ENCODE measurements at regions not wholly inside any gene's neighbourhood (a gene's known extent, or its start where the extent isn't known, plus 50 kb on each side); places are given as distances from the start of the nearest gene placed in this dataset.

DNA sequence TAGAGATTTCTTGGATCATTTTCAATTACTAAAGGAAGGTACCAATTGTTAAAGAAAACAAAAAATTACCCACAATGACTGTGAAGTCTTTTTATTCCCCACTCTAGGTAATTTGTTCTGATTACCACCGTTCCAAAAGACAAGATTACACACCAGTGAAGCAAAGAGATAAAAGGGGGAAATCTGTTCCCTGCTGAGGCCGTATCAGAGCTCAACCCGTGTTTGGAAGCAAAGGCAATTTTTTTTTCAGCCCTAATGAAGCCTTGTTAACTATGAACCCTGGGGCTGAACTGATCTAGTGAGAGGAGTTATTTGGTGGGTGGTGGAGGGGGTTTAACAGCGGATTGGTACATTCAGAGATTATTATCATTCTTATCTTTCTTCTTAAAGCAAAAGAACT is 128.5 kb downstream of the ALDH8A1 start:
- Histone ChIP-seq H3K4me3 (ENCODE audit: low read depth in 1 of 2, low read length in 2 of 2) (no peak overlapping the region), H3K27me3 (ENCODE audit: low read depth, low read length) (no peaks in the 10 kb centered on the region), H3K27ac (ENCODE audit: low read length) (no peak overlapping the region), H3K36me3 (ENCODE audit: control insufficient read depth in 1 of 2, insufficient read depth in 2 of 2, low read length in 2 of 2) (no peaks in the 10 kb centered on the region), H3K9me3 (ENCODE audit: control insufficient read depth in 1 of 2, low read length in 2 of 2) (no peaks in the 10 kb centered on the region), H3K4me1 (ENCODE audit: control insufficient read depth in 1 of 2, insufficient read depth in 2 of 2, low read length in 2 of 2) (peaks cover 0 to 6% of the 10 kb centered on the region in 2 donors)

DNA sequence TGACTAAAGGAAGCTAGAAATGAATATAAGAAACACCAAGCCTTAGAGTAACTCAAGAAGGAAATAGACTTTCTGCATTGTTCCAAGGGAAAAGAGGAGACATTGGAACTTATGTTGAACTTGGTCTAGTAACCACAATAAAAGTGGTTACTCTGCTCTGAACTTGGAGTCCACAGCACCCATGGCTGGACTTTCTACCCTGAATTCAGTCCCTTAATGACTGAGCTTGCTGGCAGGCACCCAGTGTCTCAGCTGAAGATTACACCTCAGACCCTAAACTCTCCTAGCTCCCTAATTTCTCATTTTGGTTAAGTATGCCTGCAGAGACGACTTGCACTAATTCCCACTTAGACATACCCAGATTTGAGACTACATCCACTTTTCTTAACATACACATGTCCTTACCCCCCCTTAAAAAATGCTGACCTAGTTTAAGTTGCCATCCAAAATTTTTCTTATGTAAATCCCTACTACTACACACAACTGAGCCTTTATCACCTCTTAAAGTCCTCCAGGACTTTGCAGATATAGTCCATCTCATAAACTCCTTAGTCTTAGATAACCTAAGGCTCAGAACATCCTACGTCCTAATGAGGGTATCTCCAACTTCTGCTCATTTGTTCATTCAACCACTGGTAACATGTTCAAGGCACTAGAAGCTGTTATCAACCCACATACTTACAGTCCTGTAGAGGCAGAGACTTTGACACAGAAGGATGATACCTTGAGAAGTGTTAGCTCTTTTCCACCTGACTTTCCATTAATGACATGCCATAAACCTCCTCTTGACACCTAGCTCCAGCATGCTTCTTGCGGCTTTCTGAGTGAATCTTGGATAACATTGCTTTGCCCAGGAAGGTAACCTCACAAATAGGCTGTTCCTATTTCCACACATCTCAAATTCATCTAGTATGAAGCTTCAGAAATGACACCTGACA is 129.8 kb downstream of the ALDH8A1 start:
- Histone ChIP-seq H3K27me3 (ENCODE audit: low read depth, low read length) (no peaks in the 10 kb centered on the region), H3K36me3 (ENCODE audit: control insufficient read depth in 1 of 2, insufficient read depth in 2 of 2, low read length in 2 of 2) (no peaks in the 10 kb centered on the region), H3K4me3 (ENCODE audit: low read depth in 1 of 2, low read length in 2 of 2) (no peak overlapping the region), H3K9me3 (ENCODE audit: control insufficient read depth in 1 of 2, low read length in 2 of 2) (no peaks in the 10 kb centered on the region), H3K4me1 (ENCODE audit: control insufficient read depth in 1 of 2, insufficient read depth in 2 of 2, low read length in 2 of 2) (peaks cover 0 to 6% of the 10 kb centered on the region in 2 donors), H3K27ac (ENCODE audit: low read length) (no peak overlapping the region)

DNA sequence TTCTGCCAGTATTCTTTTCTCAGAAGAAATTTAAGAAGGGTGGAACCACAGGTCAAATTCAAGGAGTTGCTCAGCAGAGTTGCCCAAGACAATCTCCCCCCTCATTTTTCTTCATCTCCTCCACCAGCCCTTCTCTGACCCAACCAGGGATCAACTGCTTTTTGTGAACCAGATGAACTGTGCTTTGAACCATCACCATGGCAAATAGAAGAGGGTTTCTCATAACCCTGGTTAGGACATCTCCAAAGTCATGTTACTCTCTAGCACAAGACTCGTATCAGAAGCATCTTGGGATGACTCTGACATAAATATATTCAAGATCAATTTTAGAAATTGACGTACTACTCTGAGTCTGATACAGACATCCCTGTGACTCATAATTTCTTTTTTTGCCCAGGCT is 130.7 kb downstream of the ALDH8A1 start:
- Histone ChIP-seq H3K9me3 (ENCODE audit: control insufficient read depth in 1 of 2, low read length in 2 of 2) (no peaks in the 10 kb centered on the region), H3K4me1 (ENCODE audit: control insufficient read depth in 1 of 2, insufficient read depth in 2 of 2, low read length in 2 of 2) (peaks cover 0 to 6% of the 10 kb centered on the region in 2 donors), H3K27me3 (ENCODE audit: low read depth, low read length) (no peaks in the 10 kb centered on the region), H3K27ac (ENCODE audit: low read length) (no peak overlapping the region), H3K36me3 (ENCODE audit: control insufficient read depth in 1 of 2, insufficient read depth in 2 of 2, low read length in 2 of 2) (no peaks in the 10 kb centered on the region), H3K4me3 (ENCODE audit: low read depth in 1 of 2, low read length in 2 of 2) (no peak overlapping the region)

DNA sequence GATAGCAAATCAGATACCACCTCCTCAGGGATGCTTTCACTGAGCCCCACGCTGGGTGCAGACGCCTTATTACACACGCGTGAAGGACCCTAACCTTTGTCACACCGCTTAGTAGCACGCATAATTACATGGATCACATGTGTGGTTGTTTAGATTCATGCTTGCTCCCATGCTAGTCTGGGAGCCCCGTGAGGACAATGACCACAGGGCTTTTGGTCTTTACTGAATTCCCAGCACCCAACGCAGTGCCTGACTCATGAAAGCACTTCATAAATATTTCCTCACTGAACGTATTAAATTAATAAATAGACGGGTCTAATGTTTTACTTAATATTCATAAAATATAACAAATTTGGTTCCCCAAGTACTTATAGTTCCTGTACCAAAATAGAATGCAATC is 132.5 kb downstream of the ALDH8A1 start:
- H3K4me1 ChIP-seq (ENCODE audit: control insufficient read depth in 1 of 2, insufficient read depth in 2 of 2, low read length in 2 of 2), result no peaks in the 10 kb centered on the region
- H3K27me3 ChIP-seq (ENCODE audit: low read depth, low read length), result no peaks in the 10 kb centered on the region
- H3K4me3 ChIP-seq (ENCODE audit: low read depth in 1 of 2, low read length in 2 of 2), result no peak overlapping the region
- H3K36me3 ChIP-seq (ENCODE audit: control insufficient read depth in 1 of 2, insufficient read depth in 2 of 2, low read length in 2 of 2), result no peaks in the 10 kb centered on the region
- no peak overlapping the region for H3K27ac ChIP-seq (ENCODE audit: low read length)
- H3K9me3 ChIP-seq (ENCODE audit: control insufficient read depth in 1 of 2, low read length in 2 of 2), result no peaks in the 10 kb centered on the region

DNA sequence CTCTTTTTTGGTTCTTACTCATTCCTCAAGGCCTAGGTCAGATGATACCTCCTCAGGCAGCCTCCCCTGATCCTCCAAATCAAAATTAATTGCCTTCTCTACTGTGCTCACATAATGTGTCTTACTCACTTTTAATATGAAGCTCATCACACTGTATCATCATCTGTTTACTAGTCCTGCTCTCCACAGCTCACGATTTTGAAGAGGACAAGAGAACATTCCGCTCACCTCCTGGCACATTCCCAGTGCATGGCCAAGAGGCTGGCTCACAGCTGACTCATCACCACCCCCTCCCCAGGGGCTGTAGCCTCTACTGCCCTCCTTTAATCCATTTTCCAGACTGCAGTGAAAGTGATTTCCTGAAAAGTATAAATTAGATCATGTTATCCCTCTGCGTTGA is 133.1 kb downstream of the ALDH8A1 start:
- Histone ChIP-seq H3K4me1 (ENCODE audit: control insufficient read depth in 1 of 2, insufficient read depth in 2 of 2, low read length in 2 of 2) (no peaks in the 10 kb centered on the region), H3K27me3 (ENCODE audit: low read depth, low read length) (no peaks in the 10 kb centered on the region), H3K9me3 (ENCODE audit: control insufficient read depth in 1 of 2, low read length in 2 of 2) (no peaks in the 10 kb centered on the region), H3K27ac (ENCODE audit: low read length) (no peak overlapping the region), H3K4me3 (ENCODE audit: low read depth in 1 of 2, low read length in 2 of 2) (no peak overlapping the region), H3K36me3 (ENCODE audit: control insufficient read depth in 1 of 2, insufficient read depth in 2 of 2, low read length in 2 of 2) (no peaks in the 10 kb centered on the region)

DNA sequence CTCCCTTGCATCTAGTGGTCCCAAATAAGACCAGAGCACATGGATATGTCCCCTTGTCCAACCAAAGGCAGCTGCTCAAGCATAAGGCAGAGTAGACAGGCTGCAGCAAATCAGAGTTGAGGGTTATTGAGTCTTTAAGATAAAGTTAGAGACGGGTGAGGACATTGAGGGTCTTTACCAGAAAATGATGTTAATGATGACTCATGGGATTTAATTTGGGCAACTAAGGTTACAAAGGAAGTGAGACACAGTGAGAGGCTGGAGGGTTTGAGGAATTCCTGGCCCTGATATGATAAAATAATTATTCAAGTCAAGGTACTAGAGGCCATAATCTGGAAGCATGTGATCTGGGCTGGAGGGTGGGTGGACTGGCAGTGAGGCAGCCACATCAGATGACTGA is 133.6 kb downstream of the ALDH8A1 start:
- no peak overlapping the region for H3K4me3 ChIP-seq (ENCODE audit: low read depth in 1 of 2, low read length in 2 of 2)
- no peaks in the 10 kb centered on the region for H3K4me1 ChIP-seq (ENCODE audit: control insufficient read depth in 1 of 2, insufficient read depth in 2 of 2, low read length in 2 of 2)
- H3K27me3 ChIP-seq (ENCODE audit: low read depth, low read length), result no peaks in the 10 kb centered on the region
- no peaks in the 10 kb centered on the region for H3K9me3 ChIP-seq (ENCODE audit: control insufficient read depth in 1 of 2, low read length in 2 of 2)
- no peak overlapping the region for H3K27ac ChIP-seq (ENCODE audit: low read length)
- no peaks in the 10 kb centered on the region for H3K36me3 ChIP-seq (ENCODE audit: control insufficient read depth in 1 of 2, insufficient read depth in 2 of 2, low read length in 2 of 2)

DNA sequence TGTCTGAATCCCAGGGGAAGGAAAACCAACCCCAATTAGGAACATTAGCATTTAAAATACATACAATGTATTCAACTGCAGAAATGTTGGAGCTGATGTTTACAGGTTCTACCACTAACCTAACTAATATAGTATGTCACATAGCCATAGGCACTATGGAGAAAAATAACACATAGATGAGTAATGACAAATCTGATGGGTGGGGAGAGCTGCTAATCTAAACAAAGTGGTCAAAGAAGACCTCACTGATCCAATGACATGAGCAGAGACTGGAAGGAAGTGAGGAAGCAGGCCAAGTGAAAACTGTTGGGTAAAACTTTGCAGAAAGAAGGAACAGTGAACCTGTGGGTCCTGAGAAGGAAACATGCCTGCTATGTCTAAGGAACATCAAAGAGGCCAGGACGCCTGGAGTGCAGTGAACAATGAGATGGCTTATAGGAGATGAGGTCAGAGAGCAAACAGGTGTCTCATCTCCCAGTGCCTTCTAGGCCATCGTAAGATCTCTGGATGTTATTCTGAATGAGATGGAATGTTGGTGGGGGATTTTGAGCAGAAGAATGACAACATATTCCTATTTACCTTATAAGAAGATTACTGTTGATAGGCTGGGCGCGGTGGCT is 135.7 kb downstream of the ALDH8A1 start:
- no peaks in the 10 kb centered on the region for H3K27me3 ChIP-seq (ENCODE audit: low read depth, low read length)
- no peak overlapping the region for H3K27ac ChIP-seq (ENCODE audit: low read length)
- no peak overlapping the region for H3K4me3 ChIP-seq (ENCODE audit: low read depth in 1 of 2, low read length in 2 of 2)
- no peaks in the 10 kb centered on the region for H3K9me3 ChIP-seq (ENCODE audit: control insufficient read depth in 1 of 2, low read length in 2 of 2)
- no peaks in the 10 kb centered on the region for H3K4me1 ChIP-seq (ENCODE audit: control insufficient read depth in 1 of 2, insufficient read depth in 2 of 2, low read length in 2 of 2)
- no peaks in the 10 kb centered on the region for H3K36me3 ChIP-seq (ENCODE audit: control insufficient read depth in 1 of 2, insufficient read depth in 2 of 2, low read length in 2 of 2)

DNA sequence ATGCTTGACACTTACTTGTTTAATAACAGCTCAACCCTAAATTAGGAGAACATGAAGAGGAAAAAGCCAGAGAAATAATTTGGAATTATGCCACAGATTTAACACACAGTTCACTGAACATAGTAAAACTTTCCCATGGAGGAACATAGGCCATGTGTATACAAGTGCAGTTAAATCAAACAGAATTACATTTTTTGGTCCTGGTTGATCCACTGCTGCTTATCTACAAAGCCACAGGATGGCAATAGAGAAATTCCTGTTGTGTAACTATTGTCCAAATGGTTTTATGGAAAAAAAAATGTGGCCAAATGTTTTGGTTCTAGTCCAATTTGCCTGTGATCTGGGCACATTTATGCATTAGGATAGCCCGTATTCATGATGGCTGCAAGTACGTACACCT is 136.8 kb downstream of the ALDH8A1 start:
- no peaks in the 10 kb centered on the region for H3K27me3 ChIP-seq (ENCODE audit: low read depth, low read length)

DNA sequence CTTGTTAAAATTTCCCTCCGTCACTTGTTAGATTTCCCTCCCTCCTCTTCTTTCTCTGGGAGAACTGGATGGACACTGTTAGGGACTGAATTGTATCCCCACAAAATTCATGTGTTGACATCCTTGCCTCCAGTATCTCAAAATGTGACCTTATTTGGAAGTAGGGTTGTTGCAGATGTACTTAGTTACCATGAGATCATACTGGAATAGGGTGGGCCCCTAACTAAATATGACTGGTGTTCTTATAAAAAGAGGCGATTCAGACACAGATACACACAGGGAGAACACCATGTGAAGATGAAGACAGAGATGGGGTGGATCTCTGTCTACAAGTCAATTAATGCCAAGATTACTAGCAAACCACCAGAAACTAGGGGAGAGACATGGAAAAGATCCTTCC is 139.5 kb downstream of the ALDH8A1 start:
- no peaks in the 10 kb centered on the region for H3K4me1 ChIP-seq (ENCODE audit: control insufficient read depth in 1 of 2, insufficient read depth in 2 of 2, low read length in 2 of 2)
- no peaks in the 10 kb centered on the region for H3K36me3 ChIP-seq (ENCODE audit: control insufficient read depth in 1 of 2, insufficient read depth in 2 of 2, low read length in 2 of 2)
- no peak overlapping the region for H3K27ac ChIP-seq (ENCODE audit: low read length)
- H3K4me3 ChIP-seq (ENCODE audit: low read depth in 1 of 2, low read length in 2 of 2), result no peak overlapping the region
- no peaks in the 10 kb centered on the region for H3K9me3 ChIP-seq (ENCODE audit: control insufficient read depth in 1 of 2, low read length in 2 of 2)
- no peaks in the 10 kb centered on the region for H3K27me3 ChIP-seq (ENCODE audit: low read depth, low read length)

More for the DNA sequence above, 136.8 kb downstream of the ALDH8A1 start:
- H3K27ac ChIP-seq (ENCODE audit: low read length), result no peak overlapping the region
- H3K36me3 ChIP-seq (ENCODE audit: control insufficient read depth in 1 of 2, insufficient read depth in 2 of 2, low read length in 2 of 2), result no peaks in the 10 kb centered on the region
- H3K4me1 ChIP-seq (ENCODE audit: control insufficient read depth in 1 of 2, insufficient read depth in 2 of 2, low read length in 2 of 2), result no peaks in the 10 kb centered on the region
- no peaks in the 10 kb centered on the region for H3K9me3 ChIP-seq (ENCODE audit: control insufficient read depth in 1 of 2, low read length in 2 of 2)
- H3K4me3 ChIP-seq (ENCODE audit: low read depth in 1 of 2, low read length in 2 of 2), result no peak overlapping the region

DNA sequence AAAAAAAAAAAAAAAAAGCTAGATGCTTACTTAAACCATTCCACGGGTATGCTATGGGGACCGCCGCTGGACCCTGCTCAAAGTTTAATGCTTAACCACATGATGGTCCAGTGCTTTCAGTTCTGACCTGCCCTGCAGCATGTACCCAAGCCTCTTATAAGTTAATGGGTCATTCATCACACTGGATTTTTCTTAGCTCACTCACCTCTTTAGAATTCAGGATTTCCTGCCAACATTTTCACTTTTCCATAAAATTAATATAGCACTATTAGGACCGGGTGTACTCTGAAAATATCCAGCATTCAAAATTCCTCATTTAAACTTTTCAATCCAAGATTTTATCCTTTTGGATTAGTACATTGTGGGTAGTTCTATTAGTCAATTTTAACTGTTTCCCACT is 140.8 kb downstream of the ALDH8A1 start:
- no peak overlapping the region for H3K27ac ChIP-seq (ENCODE audit: low read length)
- no peaks in the 10 kb centered on the region for H3K27me3 ChIP-seq (ENCODE audit: low read depth, low read length)
- no peaks in the 10 kb centered on the region for H3K36me3 ChIP-seq (ENCODE audit: control insufficient read depth in 1 of 2, insufficient read depth in 2 of 2, low read length in 2 of 2)
- H3K4me3 ChIP-seq (ENCODE audit: low read depth in 1 of 2, low read length in 2 of 2), result no peak overlapping the region
- H3K4me1 ChIP-seq (ENCODE audit: control insufficient read depth in 1 of 2, insufficient read depth in 2 of 2, low read length in 2 of 2), result no peaks in the 10 kb centered on the region
- H3K9me3 ChIP-seq (ENCODE audit: control insufficient read depth in 1 of 2, low read length in 2 of 2), result no peaks in the 10 kb centered on the region

DNA sequence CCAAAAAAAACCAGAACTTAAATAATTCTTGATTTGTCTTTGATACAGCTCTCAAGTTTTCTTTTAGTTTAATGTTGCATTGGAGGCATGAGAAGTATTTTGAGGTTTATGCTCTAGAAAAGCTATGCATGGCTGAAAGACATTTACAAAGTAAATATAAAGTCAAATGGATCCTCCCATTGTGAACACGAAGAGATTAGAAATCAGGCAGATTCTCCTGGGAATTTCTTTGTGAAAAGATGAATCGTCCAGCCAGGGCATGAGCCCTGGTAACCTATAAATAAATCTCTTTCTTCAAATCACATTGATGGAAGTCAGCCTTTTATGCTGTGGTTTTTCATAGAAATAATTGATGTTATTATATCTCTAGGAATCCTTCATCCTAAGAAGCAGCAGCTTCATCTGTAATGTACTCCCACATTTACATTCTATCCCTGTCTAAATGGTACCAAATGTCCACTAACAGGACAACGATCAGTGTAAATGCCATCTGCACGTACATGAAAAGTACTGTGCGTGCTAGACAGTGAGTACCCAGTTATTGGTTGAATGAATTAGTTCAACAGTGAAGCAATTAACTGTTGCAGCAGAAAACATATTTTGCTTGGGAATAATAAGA is 143.6 kb downstream of the ALDH8A1 start:
- Histone ChIP-seq H3K36me3 (ENCODE audit: control insufficient read depth in 1 of 2, insufficient read depth in 2 of 2, low read length in 2 of 2) (no peaks in the 10 kb centered on the region), H3K27me3 (ENCODE audit: low read depth, low read length) (no peaks in the 10 kb centered on the region), H3K4me1 (ENCODE audit: control insufficient read depth in 1 of 2, insufficient read depth in 2 of 2, low read length in 2 of 2) (no peaks in the 10 kb centered on the region)

More for the DNA sequence above, 143.6 kb downstream of the ALDH8A1 start:
- no peaks in the 10 kb centered on the region for H3K9me3 ChIP-seq (ENCODE audit: control insufficient read depth in 1 of 2, low read length in 2 of 2)
- H3K4me3 ChIP-seq (ENCODE audit: low read depth in 1 of 2, low read length in 2 of 2), result no peak overlapping the region
- H3K27ac ChIP-seq (ENCODE audit: low read length), result no peak overlapping the region
